ENCODE measurements at regions not wholly inside any gene's neighbourhood (a gene's known extent, or its start where the extent isn't known, plus 50 kb on each side); places are given as distances from the start of the nearest gene placed in this dataset.

- no peak overlapping the region for H3K4me2 ChIP-seq (ENCODE audit: insufficient read depth, insufficient read length, low read length)
- no peaks in the 10 kb centered on the region for H3K79me1 ChIP-seq (ENCODE audit: insufficient read depth, low read depth, low read length, poor library complexity, severe bottlenecking)
- no peak overlapping the region for H3K18ac ChIP-seq (ENCODE audit: insufficient read length, low read depth, low read length)
- no peak for DNase-seq
- Mint-ChIP-seq H3K27ac (peak overlapping the region in 1 of 3 experiments; percentile 69; a peak in 1 of 7 replicates), H3K36me3 (ENCODE audit: insufficient read depth in 1 of 3, low read depth in 3 of 3) (no peaks in the 10 kb centered on the region), H3K4me1 (peaks cover 40 to 42% of the 10 kb centered on the region in 2 experiments), H3K4me3 (no peak overlapping the region), H3K27me3 (ENCODE audit: low read depth) (no peaks in the 10 kb centered on the region), H3K9me3 (no peaks in the 10 kb centered on the region)
- H4K5ac ChIP-seq (ENCODE audit: insufficient read length, low read depth, low read length), result no peak overlapping the region
- no CpG with 5 or more reads among the region's 1 CpG for WGBS (ENCODE audit: extremely low coverage, insufficient read length, low lambda C conversion rate)
- H4K20me1 ChIP-seq (ENCODE audit: control insufficient read depth, insufficient read depth, insufficient read length), result no peaks in the 10 kb centered on the region
- H2AFZ ChIP-seq (ENCODE audit: low read length), result no peak overlapping the region
- H3K56ac ChIP-seq (ENCODE audit: insufficient read length, low read depth, low read length), result no peak overlapping the region
- H2BK5ac ChIP-seq (ENCODE audit: insufficient read length, low read length), result no peak overlapping the region
- no peaks in the 10 kb centered on the region for H3K23me2 ChIP-seq (ENCODE audit: insufficient read length, low read depth, low read length, poor library complexity, severe bottlenecking)
- no peak overlapping the region for H3K4ac ChIP-seq (ENCODE audit: low read depth, low read length)
- H2BK12ac ChIP-seq (ENCODE audit: insufficient read length, low read depth, low read length), result no peak overlapping the region
- peaks cover 3% of the 10 kb centered on the region; the same call in 1 of the 2 replicates for H3K4me1 ChIP-seq (ENCODE audit: insufficient read depth, low read length)
- no peak overlapping the region for H2AK5ac ChIP-seq (ENCODE audit: insufficient read length, low read length)
- H3K9me3 ChIP-seq (ENCODE audit: control insufficient read depth, low read depth, low read length), result no peaks in the 10 kb centered on the region
- H3K27me3 ChIP-seq (ENCODE audit: insufficient read depth, low read length), result no peaks in the 10 kb centered on the region
- H2BK15ac ChIP-seq (ENCODE audit: low read depth, low read length), result no peak overlapping the region
- H3K27ac ChIP-seq (ENCODE audit: insufficient read length, low read depth, low read length), result no peak overlapping the region
- no peak overlapping the region for H3K23ac ChIP-seq (ENCODE audit: insufficient read length, low read depth, low read length)
- no peak overlapping the region for H2BK120ac ChIP-seq (ENCODE audit: low read depth, low read length, poor library complexity, severe bottlenecking)
- no peak overlapping the region for H3T11ph ChIP-seq (ENCODE audit: low read length)
- no peaks in the 10 kb centered on the region for H3K79me2 ChIP-seq (ENCODE audit: insufficient read depth, low read length)
- H4K8ac ChIP-seq (replicated peaks; ENCODE audit: insufficient read length, low read depth, low read length), result no peak overlapping the region
- no peak overlapping the region for H4K91ac ChIP-seq (ENCODE audit: insufficient read length, low read depth, low read length)
- no peak overlapping the region for H3K9ac ChIP-seq (ENCODE audit: extremely low read depth, insufficient read length, low read length)
- no peak for TF ChIP-seq CTCF (conservative IDR thresholded peaks at IDR 0.05)
- no peak overlapping the region for H2BK20ac ChIP-seq (ENCODE audit: low read depth, low read length, poor library complexity, severe bottlenecking)
- no peak overlapping the region for H3K14ac ChIP-seq (ENCODE audit: insufficient read depth, low read length)
Measured at GRCh38 chr2:144239726-144240125, 280.2 kb downstream of the ZEB2 start.

Data from H9 (cell line).